NCI-H345 treated with DMSO at 0.1 percent for 48 hours (cell line): ENCODE measurements at regions not wholly inside any gene's neighbourhood (a gene's known extent, or its start where the extent isn't known, plus 50 kb on each side); places are given as distances from the start of the nearest gene placed in this dataset.

Experiments used
- DNase-seq: peaks from one replicate; lab custom pipeline; 2025; ENCODE audit not compliant: unreplicated experiment; lab: John Stamatoyannopoulos, UW

DNA sequence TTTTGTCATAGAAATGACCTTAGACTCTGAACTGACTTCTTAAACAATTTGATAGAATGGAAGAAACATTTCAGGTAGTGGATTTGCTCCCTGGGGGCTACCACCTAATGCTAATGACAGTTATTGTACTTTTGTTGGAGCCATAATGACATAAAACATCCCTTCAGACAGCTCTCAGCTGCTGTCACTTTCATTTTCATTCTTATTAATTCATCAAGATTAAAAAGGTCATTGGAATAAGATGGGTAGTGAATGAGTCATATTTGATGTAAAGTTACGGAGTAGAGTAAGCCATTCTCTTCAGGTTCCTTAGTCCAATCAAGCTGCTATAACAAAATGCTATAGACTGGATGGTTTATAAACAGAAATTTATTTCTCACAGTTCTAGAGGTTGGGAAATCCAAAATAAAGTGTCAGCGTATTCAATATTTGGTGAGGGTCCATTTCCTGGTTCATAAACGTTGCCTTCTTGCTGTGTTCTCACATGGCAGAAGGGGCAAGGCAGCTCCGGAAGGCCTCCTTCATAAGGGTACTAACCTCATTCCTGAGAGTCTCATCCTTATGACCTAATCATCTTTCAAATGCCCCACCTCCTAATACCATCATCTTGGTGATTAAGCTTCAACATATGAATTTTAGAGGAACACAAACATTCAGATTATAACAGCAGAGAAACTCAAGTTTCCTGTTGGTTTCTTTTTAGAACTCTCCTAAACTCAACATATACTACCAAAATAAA, 268.5 kb downstream of the ARAP2 start:
- no peak for DNase-seq

DNA sequence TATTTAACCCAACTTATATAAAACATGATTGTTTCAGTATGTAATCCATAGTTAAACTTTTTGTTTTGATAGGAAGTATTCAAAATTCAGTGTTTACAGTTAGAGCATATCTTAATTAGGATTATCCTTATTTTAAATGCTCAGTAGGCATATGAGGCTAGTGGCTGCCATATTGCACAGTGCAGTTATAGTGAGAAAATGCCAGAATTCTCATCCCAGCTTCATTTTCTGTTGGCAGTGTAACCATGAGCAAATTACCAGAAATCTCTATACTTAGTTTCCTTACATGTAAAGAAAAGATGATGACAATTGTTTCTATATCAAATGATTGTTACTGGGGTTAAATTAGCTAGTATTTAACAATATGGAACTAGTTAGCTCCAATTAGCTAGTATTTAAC, 265.8 kb downstream of the ARAP2 start:
- DNase-seq, result no peak

DNA sequence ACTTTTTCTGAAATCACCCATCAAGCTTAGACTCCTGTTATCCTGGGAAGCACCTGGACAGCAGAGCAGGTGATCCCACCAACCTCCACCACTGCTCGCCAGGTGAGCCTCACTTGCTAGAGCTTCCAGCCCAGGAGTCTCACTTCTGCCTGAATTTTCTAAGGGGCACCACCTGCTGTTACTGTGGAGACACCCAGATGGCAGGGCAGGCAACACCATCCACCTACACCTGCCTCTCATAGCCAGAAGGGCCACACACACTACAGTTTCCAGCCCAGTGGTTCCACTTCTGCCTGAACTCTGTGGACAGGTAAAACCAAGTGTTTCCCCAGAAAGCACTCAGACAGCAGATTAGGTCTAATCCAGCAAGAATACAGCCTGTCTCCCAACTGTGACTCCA, 262.0 kb downstream of the ARAP2 start:
- DNase-seq, result no peak

DNA sequence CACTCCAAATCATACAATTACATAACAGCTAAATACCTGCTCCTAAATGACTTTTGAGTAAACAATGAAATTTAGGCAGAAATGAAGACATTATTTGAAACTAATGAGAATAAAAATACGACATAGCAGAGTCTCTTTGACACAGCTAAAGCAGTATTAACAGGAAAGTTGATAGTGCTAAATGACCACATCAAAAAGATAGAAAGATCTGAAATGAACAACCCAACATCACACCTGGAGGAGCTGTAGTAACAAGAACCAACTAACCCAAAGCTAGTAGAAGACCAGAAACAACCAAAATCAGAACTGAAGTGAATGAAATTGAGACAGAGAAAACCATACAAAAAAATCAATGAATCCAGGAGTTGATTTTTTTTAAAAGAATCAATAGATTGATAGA, 257.8 kb downstream of the ARAP2 start:
- no peak for DNase-seq

DNA sequence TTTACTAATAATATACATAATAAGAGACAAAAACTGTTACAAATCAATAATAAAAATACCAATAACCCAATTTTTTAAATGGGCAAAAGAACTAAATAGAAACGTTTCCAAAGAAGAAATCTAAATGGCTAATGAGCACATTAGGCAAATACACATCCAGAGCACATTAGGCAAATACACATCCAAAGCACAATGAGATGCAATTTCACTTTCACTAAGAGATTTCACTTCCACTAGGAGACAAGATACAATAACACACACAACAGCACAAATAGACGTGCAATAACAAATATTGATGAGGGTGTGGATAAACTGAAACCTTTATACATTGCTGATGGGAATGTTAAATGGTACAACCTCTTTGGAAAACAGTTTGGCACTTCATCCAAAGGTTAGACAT, 250.7 kb downstream of the ARAP2 start:
- no peak for DNase-seq

DNA sequence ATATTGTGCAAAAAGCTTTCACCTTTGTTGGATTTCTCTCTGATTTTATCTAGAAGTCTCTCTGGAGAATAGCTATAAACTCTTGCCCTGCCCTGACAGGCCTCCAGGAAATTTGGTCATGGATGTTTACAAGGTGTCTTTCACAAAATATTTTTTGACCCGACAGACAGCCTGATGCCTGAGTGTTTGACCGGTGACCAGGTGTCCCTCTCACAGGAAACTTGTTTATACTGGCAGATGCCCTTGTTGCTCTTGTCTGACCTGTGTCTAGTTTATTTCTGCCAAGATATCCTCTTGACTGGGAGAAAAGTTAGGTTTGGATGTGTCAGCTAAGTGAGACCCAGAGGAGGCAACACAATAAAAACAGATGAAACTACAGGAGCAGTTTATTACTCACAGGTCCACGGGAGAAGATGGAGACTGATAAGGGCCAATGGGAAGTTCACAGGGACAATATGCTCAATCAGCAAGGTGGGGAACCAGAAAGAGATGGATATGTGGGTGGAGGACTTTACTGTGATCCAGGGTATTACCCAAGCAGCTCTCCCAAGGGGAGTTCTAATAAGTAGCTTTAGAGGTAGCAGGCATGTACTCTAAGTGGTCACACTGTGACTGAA, 243.3 kb downstream of the ARAP2 start:
- DNase-seq, result no peak

DNA sequence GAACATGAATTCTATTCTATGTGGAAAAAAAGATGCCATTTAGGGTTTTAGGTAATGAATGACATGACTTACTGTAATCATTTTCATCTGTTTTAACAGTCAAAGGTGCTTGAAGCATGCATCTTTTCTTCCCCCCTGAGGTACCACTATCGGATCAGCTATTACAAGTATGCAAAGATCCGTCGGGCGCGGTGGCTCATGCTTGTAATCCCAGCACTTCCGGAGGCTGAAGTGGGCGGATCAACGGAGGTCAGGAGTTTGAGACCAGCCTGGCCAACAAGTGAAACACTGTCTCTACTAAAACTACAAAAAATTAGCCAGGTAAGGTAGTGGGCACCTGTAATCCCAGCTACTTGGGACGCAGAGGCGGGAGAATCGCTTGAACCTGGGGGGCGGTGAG, 241.3 kb downstream of the ARAP2 start:
- DNase-seq, result no peak

DNA sequence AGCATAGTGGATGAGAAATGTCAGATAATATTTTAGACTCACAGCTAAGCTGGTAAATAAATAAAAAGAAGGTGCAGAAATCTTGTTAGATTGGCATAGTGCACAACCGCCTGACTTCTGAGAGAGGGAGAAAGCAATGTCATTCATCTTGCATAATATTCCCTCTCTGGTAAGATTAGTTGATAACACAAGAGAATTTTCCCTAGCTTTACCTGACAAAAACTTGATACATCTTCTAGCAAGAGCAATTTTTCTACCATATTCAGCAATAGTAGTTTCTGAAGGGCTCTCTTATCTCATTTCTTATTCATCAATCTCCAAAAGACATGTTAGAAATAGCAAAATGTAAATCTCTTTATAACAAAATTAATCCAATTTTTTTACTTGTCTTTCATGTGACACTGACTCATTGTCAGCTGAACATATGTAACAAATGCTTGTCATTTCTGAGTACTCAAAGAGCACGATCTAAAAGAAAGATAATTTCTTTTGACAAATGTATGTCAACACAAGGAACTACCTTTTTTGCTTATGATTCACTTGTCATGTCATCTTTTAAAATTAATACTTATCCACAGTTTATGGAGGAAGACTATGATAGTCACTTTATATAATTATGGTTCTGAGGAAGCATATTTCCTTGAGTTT, 240.0 kb downstream of the ARAP2 start:
- no peak for DNase-seq

DNA sequence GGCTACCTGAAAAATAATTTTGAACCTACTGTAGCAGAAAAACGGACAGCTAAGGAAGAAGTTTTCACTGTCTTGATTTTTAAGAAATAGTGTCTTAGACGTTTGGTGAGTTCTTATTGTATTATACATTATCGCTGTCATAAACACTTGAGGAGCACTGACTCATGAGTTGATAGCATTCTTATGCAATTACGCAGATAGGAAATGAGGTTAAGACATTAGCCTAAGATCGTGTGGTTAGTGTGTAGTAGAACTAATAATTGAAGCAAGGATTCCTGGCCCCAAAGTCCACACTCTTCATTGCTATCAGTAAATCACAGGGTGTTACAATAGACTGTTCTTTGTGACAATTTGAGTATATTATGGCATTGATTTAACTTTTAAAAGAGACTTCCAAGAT, 238.1 kb downstream of the ARAP2 start:
- no peak for DNase-seq

DNA sequence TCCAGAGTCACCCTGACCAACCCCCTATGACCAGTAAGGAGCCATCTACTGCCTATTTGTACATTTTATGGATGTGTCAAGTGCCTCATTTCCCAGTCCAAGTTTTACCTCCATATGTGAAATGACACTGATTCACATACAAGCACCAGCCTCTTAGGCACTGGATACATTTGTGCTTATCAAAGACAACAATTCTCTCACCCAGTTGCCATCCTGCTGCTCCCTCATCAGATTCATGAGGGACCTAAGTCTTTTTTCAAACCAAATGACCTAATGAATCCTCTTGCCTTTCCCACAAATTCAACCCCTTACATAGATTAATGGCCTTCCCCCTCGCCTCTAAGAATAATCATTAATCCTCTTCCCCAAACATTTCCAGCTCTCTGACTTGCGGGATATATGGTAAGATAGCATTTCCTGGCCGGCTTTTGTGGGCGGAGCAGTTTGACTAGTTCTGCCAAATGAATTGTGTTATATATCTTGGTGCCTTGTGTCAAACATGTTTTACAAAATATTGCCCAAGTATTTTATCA, 233.9 kb downstream of the ARAP2 start:
- DNase-seq, result no peak

DNA sequence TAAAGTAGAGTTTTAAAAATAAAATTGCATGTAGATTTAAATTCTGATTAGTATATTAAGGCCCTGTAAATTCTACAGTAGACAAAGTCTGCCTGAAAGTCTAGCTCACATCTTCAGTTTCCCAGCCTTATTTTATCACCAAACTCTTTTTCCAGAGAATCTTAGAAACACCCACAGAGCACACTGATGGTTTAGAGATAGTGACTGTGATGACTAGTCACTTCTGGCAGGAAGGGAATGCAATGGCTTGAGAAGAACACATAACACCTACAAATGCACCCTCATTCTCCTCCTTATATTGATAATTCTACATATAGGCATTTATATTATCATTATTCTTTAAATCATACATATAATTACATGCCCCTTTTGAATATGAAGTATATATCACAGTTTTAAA, 232.9 kb downstream of the ARAP2 start:
- no peak for DNase-seq

DNA sequence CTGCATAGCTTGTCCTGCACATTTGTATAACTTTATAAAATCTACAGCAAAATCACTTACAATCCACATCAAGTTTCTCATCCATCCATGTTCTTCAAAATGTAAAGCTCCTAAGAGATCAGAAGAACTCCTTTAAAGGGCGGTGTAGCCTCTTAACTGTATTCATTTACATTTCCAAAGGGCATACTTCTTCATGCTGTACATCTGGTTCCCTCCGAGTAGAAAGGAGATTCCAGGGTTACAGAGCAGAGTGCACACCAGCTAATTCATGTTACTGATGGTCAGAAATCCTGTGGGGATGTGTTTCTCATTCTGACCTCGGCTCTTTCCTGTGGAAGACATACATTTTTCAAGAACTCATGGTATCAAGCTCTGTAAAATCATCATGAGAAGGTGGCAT, 231.8 kb downstream of the ARAP2 start:
- DNase-seq, result no peak

DNA sequence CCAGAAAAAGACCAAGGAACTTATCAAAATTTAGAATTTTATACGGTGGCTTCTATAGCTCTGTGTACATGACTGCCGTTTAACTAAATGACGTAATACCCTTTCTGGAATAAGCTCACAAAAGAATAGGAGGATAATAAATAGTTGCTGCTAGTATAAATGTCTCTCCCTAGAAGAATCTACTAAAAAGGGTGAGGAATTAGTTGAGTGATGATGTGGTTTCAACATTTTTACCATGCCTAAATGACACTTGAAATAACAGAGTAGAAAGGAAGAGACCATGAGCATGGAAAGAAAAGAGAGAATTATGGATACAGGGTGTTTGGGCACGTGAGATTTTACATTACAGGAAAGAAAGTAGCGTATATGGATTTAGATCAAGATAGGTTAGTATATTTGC, 231.1 kb downstream of the ARAP2 start:
- DNase-seq, result no peak
